ENCODE measurements at regions not wholly inside any gene's neighbourhood (a gene's known extent, or its start where the extent isn't known, plus 50 kb on each side); places are given as distances from the start of the nearest gene placed in this dataset.
A peak's percentile ranks its signal among the peaks of the same experiment; 100 is the strongest.

DNA sequence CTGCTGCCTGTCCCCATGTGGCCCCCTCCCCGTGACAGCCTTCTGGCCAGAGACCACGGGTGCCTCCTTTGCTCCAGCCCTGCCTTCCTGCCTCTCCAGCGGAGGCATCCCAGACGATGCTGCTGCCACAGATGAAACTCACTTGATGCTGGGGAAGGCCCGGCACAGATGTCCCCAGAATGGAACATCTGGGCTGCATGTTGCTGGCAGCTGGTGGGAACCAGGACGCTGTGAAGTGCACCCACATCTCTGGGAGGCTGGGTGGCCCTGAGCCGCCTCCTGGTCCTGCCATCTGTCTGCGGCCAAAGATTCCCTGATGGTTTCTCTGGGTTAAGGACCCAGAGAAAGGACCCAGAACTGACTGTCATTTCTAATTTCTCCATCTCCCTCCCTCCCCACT is 51.9 kb upstream of the PTPRS start:
- FAIRE-seq (no peak), DNase-seq (ENCODE audit: insufficient read length, low spot score) (no peak)

DNA sequence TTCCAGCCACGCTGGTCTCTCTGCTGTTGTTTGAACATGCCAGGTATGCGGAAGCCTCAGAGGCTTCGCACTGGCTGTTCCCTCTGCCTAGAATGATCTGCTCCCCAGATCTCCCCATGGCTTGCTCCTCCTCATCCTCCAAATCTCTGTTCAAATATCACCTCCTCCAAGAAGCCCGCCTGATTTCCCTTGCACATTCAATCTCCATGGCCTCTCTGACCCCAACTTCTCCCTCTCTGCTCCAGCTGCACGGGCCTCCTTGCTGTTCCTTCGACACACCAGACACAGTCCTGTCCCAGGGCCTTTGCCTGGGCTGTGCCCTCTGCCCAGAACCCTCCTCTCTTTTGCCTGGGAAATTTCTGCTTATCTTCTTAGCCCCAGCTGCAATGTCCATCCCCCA is 52.5 kb upstream of the PTPRS start:
- FAIRE-seq = no peak
- DNase-seq (ENCODE audit: insufficient read length, low spot score) = no peak

DNA sequence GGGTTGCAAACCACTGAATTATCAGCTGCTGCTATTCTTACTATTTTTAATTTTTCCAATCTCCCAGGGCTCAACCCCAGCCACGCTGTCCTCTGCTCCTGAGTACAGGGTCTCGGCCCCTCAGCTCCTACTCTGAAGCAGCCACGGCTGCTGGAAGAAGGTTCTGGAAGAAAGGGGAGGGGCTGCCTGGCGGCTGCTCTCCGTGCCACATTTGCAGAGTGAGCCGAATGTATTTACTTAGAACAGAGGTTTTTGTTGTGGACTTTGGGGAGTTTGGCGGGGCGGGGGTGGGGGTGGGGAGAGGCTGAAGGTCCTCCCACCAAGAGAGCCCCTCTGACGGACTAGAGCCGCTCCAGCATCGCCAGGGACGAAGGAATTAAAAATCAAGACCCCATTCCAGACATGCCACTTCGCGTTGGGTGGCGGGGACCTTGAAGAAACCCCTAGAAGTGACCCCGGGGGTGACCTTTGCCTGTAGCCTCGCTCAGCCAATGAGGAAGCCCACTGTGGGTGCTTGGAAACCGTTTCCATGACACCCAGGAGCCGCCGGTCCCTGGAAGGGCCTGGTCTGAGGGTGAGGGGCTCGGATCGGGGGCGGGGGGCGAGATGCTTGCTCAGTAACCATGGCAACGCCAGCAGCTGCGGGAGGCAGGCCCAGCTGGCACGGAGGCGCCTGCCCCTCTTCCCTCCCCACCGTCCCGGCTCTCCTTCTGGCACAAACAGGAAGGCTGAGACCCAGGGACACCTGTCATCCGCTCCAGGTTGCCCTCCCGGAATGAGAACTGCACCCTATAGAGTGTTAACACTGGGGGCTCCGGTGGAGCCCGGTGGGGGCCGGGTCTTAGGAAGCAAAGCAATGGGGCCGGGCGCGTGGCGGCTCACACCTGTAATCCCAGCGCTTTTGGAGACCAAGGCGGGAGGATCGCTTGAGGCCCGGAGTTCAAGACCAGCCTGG is 54.2 kb upstream of the PTPRS start:
- DNase-seq (ENCODE audit: insufficient read length, low spot score) = no peak
- FAIRE-seq = no peak

- DNase-seq (ENCODE audit: insufficient read length, low spot score) (no peak), FAIRE-seq (no peak)
Observed at GRCh38 chr19:5395556-5395955, 54.9 kb upstream of the PTPRS start.

- no peak for FAIRE-seq
- DNase-seq (ENCODE audit: insufficient read length, low spot score) = no peak
Observed at GRCh38 chr19:5396096-5396939, 55.7 kb upstream of the PTPRS start.

DNA sequence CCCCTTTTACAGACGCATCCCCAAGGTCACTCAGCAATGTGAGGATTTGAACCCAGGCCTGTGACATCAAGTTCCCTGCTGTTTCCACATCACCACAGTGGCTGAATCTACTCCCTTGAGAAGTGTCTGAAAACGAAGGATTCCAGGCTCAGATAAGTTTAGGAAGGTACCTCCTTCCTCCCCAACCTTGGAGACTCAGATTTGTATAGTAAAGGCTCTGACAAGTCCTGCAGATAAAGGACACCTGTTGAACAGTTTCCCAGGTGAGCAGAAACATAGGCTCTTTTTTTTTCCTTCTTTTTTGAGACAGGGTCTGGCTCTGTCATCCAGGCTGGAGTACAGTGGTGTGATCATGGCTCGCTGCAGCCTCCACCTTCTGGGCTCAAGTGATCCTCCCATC is 56.4 kb upstream of the PTPRS start:
- FAIRE-seq = no peak
- DNase-seq (ENCODE audit: insufficient read length, low spot score) = no peak

- DNase-seq (ENCODE audit: insufficient read length, low spot score) = no peak
Observed at GRCh38 chr19:5397804-5398692, 57.2 kb upstream of the ZNRF4 start.

DNA sequence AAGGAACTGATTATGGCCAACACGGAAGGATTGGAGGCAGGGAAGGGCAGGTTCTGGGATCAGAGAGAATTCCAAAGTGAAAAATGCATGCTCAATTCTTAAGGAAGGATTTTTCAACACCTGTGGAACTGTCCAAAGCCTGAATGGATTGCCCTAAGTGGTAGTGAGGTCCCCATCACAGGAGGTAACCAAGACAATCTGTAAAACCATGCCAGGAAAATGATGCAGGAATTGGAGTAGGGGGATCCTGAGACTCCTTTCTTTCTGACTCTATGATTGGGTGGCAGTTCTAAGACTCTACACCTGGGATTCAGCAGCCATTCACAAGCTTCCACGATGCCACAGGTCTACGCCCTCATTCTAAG is 56.5 kb upstream of the ZNRF4 start:
- FAIRE-seq = no peak
- no peak for DNase-seq (ENCODE audit: insufficient read length, low spot score)

More at GRCh38 chr19:5397804-5398692, 57.2 kb upstream of the ZNRF4 start:
- FAIRE-seq = no peak

- DNase-seq (ENCODE audit: insufficient read length, low spot score) (peak; percentile 59), FAIRE-seq (no peak)
Observed at GRCh38 chr19:5403968-5404640, 51.1 kb upstream of the ZNRF4 start.

All from GM19239 (cell line).